ENCODE measurements at regions not wholly inside any gene's neighbourhood (a gene's known extent, or its start where the extent isn't known, plus 50 kb on each side); places are given as distances from the start of the nearest gene placed in this dataset.

- Mint-ChIP-seq H3K4me1 (peaks cover 0 to 2% (median 0%) of the 10 kb centered on the region in 7 donors), H3K27ac (no peak overlapping the region), H3K27me3 (no peaks in the 10 kb centered on the region), H3K36me3 (no peaks in the 10 kb centered on the region), H3K9me3 (peaks cover 0 to 3% (median 0%) of the 10 kb centered on the region in 11 donors), H3K4me3 (no peak overlapping the region)
- no peaks in the 10 kb centered on the region for H3K27me3 ChIP-seq (ENCODE audit: control insufficient read depth in 2 of 2, insufficient read depth in 2 of 2, low read length in 2 of 2)
- DNase-seq (no peak), ATAC-seq (no peak)
- H3K27ac ChIP-seq (ENCODE audit: low read depth, low read length) = no peak overlapping the region
- no peak overlapping the region for H3K4me3 ChIP-seq (ENCODE audit: low read length)
- H3K36me3 ChIP-seq (ENCODE audit: control insufficient read depth in 2 of 3, insufficient read depth in 3 of 3, low read length in 3 of 3) = no peaks in the 10 kb centered on the region
- ChIA-PET POLR2A (no interaction called here), CTCF (no interaction called here)
- intact Hi-C loops (cut with micrococcal nuclease) = no loop called here
- no peaks in the 10 kb centered on the region for H3K4me1 ChIP-seq (ENCODE audit: control insufficient read depth in 2 of 2, insufficient read depth in 2 of 2, low read length in 2 of 2)
- no peaks in the 10 kb centered on the region for H3K9me3 ChIP-seq (ENCODE audit: control insufficient read depth in 2 of 3, low read length in 3 of 3)
These were observed 157.0 kb upstream of the RND3 start for GRCh38 chr2:150644298-150645067.

- Histone ChIP-seq H3K9me3 (ENCODE audit: control insufficient read depth in 2 of 3, low read length in 3 of 3) (no peaks in the 10 kb centered on the region), H3K36me3 (ENCODE audit: control insufficient read depth in 2 of 3, insufficient read depth in 3 of 3, low read length in 3 of 3) (no peaks in the 10 kb centered on the region), H3K27ac (ENCODE audit: low read depth, low read length) (no peak overlapping the region), H3K27me3 (ENCODE audit: control insufficient read depth in 2 of 2, insufficient read depth in 2 of 2, low read length in 2 of 2) (no peaks in the 10 kb centered on the region), H3K4me3 (ENCODE audit: low read length) (no peak overlapping the region), H3K4me1 (ENCODE audit: control insufficient read depth in 2 of 2, insufficient read depth in 2 of 2, low read length in 2 of 2) (no peaks in the 10 kb centered on the region)
- POLR2A ChIA-PET = no interaction called here
- ATAC-seq (no peak), DNase-seq (no peak)
- no peaks in the 10 kb centered on the region for H3K9me3 Mint-ChIP-seq
- intact Hi-C loops (cut with micrococcal nuclease) = no loop called here
- no peaks in the 10 kb centered on the region for H3K36me3 Mint-ChIP-seq
- CTCF ChIA-PET = no interaction called here
- no peak overlapping the region for H3K4me3 Mint-ChIP-seq
- H3K27me3 Mint-ChIP-seq = no peaks in the 10 kb centered on the region
- peaks cover 0 to 2% (median 0%) of the 10 kb centered on the region in 7 donors for H3K4me1 Mint-ChIP-seq
- no peak overlapping the region for H3K27ac Mint-ChIP-seq
These were observed 155.8 kb upstream of the RND3 start for GRCh38 chr2:150643114-150643725.

GRCh38 chr2:150640039-150640438, 152.6 kb upstream of the RND3 start:
- Mint-ChIP-seq H3K27me3 (no peaks in the 10 kb centered on the region), H3K4me1 (peaks cover 0 to 2% (median 0%) of the 10 kb centered on the region in 7 donors), H3K36me3 (no peaks in the 10 kb centered on the region), H3K27ac (no peak overlapping the region), H3K4me3 (no peak overlapping the region), H3K9me3 (no peaks in the 10 kb centered on the region)
- Histone ChIP-seq H3K9me3 (ENCODE audit: control insufficient read depth in 2 of 3, low read length in 3 of 3) (no peaks in the 10 kb centered on the region), H3K27me3 (ENCODE audit: control insufficient read depth in 2 of 2, insufficient read depth in 2 of 2, low read length in 2 of 2) (no peaks in the 10 kb centered on the region), H3K4me3 (ENCODE audit: low read length) (no peak overlapping the region), H3K4me1 (ENCODE audit: control insufficient read depth in 2 of 2, insufficient read depth in 2 of 2, low read length in 2 of 2) (no peaks in the 10 kb centered on the region), H3K36me3 (ENCODE audit: control insufficient read depth in 2 of 3, insufficient read depth in 3 of 3, low read length in 3 of 3) (no peaks in the 10 kb centered on the region), H3K27ac (ENCODE audit: low read depth, low read length) (no peak overlapping the region)
- ChIA-PET CTCF (no interaction called here), POLR2A (no interaction called here)
- intact Hi-C loops (cut with micrococcal nuclease) = no loop called here
- ATAC-seq = no peak
- DNase-seq = no peak

- no peaks in the 10 kb centered on the region for H3K9me3 ChIP-seq (ENCODE audit: control insufficient read depth in 2 of 3, low read length in 3 of 3)
- Mint-ChIP-seq H3K27ac (no peak overlapping the region), H3K4me3 (no peak overlapping the region), H3K36me3 (no peaks in the 10 kb centered on the region), H3K9me3 (no peaks in the 10 kb centered on the region), H3K27me3 (no peaks in the 10 kb centered on the region), H3K4me1 (peaks cover 0 to 2% (median 0%) of the 10 kb centered on the region in 7 donors)
- H3K4me3 ChIP-seq (ENCODE audit: low read length) = no peak overlapping the region
- no peak for ATAC-seq
- ChIA-PET POLR2A (no interaction called here), CTCF (no interaction called here)
- DNase-seq = no peak
- intact Hi-C loops (cut with micrococcal nuclease) = no loop called here
- no peaks in the 10 kb centered on the region for H3K36me3 ChIP-seq (ENCODE audit: control insufficient read depth in 2 of 3, insufficient read depth in 3 of 3, low read length in 3 of 3)
- H3K4me1 ChIP-seq (ENCODE audit: control insufficient read depth in 2 of 2, insufficient read depth in 2 of 2, low read length in 2 of 2) = no peaks in the 10 kb centered on the region
- no peaks in the 10 kb centered on the region for H3K27me3 ChIP-seq (ENCODE audit: control insufficient read depth in 2 of 2, insufficient read depth in 2 of 2, low read length in 2 of 2)
- H3K27ac ChIP-seq (ENCODE audit: low read depth, low read length) = no peak overlapping the region
These were observed 151.9 kb upstream of the RND3 start for GRCh38 chr2:150639383-150639782.

- H3K27ac Mint-ChIP-seq = no peak overlapping the region
- POLR2A ChIA-PET = no interaction called here
- Histone ChIP-seq H3K27me3 (ENCODE audit: control insufficient read depth in 2 of 2, insufficient read depth in 2 of 2, low read length in 2 of 2) (no peaks in the 10 kb centered on the region), H3K4me1 (ENCODE audit: control insufficient read depth in 2 of 2, insufficient read depth in 2 of 2, low read length in 2 of 2) (no peaks in the 10 kb centered on the region), H3K9me3 (ENCODE audit: control insufficient read depth in 2 of 3, low read length in 3 of 3) (no peaks in the 10 kb centered on the region), H3K36me3 (ENCODE audit: control insufficient read depth in 2 of 3, insufficient read depth in 3 of 3, low read length in 3 of 3) (no peaks in the 10 kb centered on the region), H3K27ac (ENCODE audit: low read depth, low read length) (no peak overlapping the region), H3K4me3 (ENCODE audit: low read length) (no peak overlapping the region)
- peaks cover 0 to 8% (median 0%) of the 10 kb centered on the region in 5 donors for H3K27me3 Mint-ChIP-seq
- no peak for ATAC-seq
- no peak overlapping the region for H3K4me3 Mint-ChIP-seq
- CTCF ChIA-PET = no interaction called here
- DNase-seq = no peak
- intact Hi-C loops (cut with micrococcal nuclease) = no loop called here
- H3K36me3 Mint-ChIP-seq = no peaks in the 10 kb centered on the region
- peaks cover 0 to 7% (median 0%) of the 10 kb centered on the region in 11 donors for H3K9me3 Mint-ChIP-seq
- H3K4me1 Mint-ChIP-seq = no peaks in the 10 kb centered on the region
These were observed 143.9 kb upstream of the RND3 start for GRCh38 chr2:150631236-150631821.

GRCh38 chr2:150630587-150631235, 143.2 kb upstream of the RND3 start:
- Mint-ChIP-seq H3K27ac (no peak overlapping the region), H3K27me3 (peaks cover 0 to 8% (median 0%) of the 10 kb centered on the region in 5 donors), H3K9me3 (peaks cover 0 to 9% (median 0%) of the 10 kb centered on the region in 11 donors), H3K4me1 (no peaks in the 10 kb centered on the region), H3K36me3 (no peaks in the 10 kb centered on the region), H3K4me3 (no peak overlapping the region)
- ATAC-seq (no peak), DNase-seq (no peak)
- H3K4me3 ChIP-seq (ENCODE audit: low read length) = no peak overlapping the region
- intact Hi-C loops (cut with micrococcal nuclease) = no loop called here
- ChIA-PET POLR2A (no interaction called here), CTCF (no interaction called here)
- H3K9me3 ChIP-seq (ENCODE audit: control insufficient read depth in 2 of 3, low read length in 3 of 3) = no peaks in the 10 kb centered on the region
- no peaks in the 10 kb centered on the region for H3K27me3 ChIP-seq (ENCODE audit: control insufficient read depth in 2 of 2, insufficient read depth in 2 of 2, low read length in 2 of 2)
- H3K27ac ChIP-seq (ENCODE audit: low read depth, low read length) = no peak overlapping the region
- H3K36me3 ChIP-seq (ENCODE audit: control insufficient read depth in 2 of 3, insufficient read depth in 3 of 3, low read length in 3 of 3) = no peaks in the 10 kb centered on the region
- no peaks in the 10 kb centered on the region for H3K4me1 ChIP-seq (ENCODE audit: control insufficient read depth in 2 of 2, insufficient read depth in 2 of 2, low read length in 2 of 2)

Measured in naive thymus-derived CD4-positive, alpha-beta T cell (primary cell).